GM21526 (cell line): ENCODE measurements at regions not wholly inside any gene's neighbourhood (a gene's known extent, or its start where the extent isn't known, plus 50 kb on each side); places are given as distances from the start of the nearest gene placed in this dataset.

Experiments
- ATAC-seq: cut with Tn5 transposase; IDR thresholded peaks from one replicate; pipeline ENCODE4 v1.9.1; 2021; ENCODE audit warnings: moderate library complexity; ENCODE audit not compliant: unreplicated experiment, low FRiP score

- ATAC-seq, result no peak
Measured at GRCh38 chr12:45585522-45586230, 143.8 kb upstream of the ARID2 start.

GRCh38 chr12:45586486-45586885 lies 143.0 kb upstream of the ARID2 start:
- no peak for ATAC-seq

DNA sequence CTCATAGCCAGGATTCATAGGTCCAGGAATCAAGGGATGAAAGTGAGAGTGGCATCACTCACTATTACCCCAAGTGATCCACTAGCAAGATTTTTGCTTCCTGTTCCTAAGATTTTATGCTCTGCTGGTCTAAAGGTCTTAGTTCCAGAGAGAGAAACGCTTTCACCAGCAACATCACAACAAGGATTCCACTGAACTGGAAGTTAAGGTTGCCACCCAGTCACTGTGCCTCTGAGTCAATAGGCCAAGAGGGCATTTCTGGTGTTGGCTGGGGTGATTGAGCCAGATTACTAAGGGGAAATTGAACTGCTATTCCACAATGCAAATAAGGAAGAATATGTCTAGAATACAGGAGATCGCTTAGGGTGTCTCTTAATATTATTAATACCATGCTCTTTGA lies 142.5 kb upstream of the ARID2 start:
- ATAC-seq, result no peak

GRCh38 chr12:45587877-45588533 lies 141.5 kb upstream of the ARID2 start:
- ATAC-seq, result no peak

GRCh38 chr12:45590646-45591045 lies 138.9 kb upstream of the ARID2 start:
- no peak for ATAC-seq

- no peak for ATAC-seq
Measured at GRCh38 chr12:45591635-45592034, 137.9 kb upstream of the ARID2 start.

- no peak for ATAC-seq
Measured at GRCh38 chr12:45596366-45596765, 133.1 kb upstream of the ARID2 start.

DNA sequence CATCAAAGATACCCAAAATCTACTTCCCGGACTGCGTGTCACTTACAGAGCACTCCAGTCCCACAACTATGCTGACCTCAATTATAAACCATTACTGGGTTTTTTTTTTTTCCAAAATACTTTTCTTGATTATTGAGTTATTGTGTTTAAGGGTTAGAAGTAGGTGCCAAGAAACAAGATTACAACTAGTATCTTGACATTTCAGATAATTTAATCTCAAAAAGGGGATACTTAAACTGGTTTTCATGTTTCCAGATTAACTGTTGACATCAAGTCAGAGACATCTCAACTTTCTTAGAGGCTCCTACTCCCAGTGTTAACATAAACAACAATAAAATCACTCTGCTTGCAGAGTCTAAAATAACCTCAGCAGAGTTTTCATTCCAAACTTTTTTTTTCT lies 131.2 kb upstream of the ARID2 start:
- no peak for ATAC-seq

DNA sequence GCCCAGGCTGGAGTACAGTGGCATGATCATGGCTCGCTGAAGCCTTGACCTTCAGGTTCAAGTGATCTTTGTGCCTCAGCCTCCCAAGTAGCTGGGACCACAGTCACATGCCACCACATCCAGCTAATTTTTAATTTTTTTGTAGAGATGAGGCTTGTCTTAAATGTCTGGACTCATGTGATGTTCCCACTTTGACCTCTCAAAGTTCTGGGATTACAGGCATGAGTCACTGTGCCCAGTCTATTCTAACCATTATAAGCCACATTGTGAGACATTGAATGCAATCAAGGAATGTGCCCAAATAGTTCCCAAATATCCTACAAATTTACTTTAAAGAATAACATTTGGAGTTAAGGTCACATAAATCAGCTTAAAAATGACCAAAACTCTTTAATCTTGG lies 130.7 kb upstream of the ARID2 start:
- no peak for ATAC-seq

DNA sequence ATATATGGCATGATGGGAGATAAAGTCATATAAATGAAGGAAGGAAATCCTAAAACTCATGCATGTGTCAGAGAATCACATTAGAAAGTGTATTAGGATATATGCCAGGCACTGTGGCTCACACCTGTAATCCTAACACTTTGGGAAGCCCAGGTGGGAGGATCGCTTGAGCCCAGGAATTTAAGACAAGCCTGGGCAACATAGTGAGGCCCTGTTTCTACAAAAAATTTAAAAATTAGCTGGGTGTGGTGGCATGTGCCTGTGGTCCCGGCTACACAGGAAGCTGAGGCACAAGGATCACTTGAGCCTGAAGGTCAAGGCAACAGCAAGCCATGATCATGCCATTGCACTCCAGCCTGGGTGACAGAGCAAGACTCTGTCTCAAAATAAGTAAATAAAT lies 130.3 kb upstream of the ARID2 start:
- ATAC-seq, result no peak

DNA sequence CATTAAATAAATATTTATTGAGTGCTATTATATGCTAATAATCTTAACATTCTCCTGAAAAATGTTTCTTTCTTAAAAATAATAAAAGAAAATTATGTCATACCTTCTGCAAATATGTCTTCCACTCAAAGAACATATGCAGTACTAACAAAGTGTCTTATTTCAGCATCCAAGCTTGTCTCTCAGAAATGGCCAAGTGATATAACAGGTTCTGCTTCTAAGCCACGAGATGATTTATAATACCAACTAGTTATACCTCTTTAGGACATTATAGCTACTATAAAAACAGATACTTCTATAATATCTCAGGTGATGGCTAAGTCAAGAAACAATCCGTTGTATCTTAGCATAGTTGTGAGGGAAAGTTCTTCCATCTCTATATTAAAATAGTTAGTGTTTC lies 128.1 kb upstream of the ARID2 start:
- ATAC-seq, result no peak

- no peak for ATAC-seq
Measured at GRCh38 chr12:45601888-45602287, 127.6 kb upstream of the ARID2 start.

DNA sequence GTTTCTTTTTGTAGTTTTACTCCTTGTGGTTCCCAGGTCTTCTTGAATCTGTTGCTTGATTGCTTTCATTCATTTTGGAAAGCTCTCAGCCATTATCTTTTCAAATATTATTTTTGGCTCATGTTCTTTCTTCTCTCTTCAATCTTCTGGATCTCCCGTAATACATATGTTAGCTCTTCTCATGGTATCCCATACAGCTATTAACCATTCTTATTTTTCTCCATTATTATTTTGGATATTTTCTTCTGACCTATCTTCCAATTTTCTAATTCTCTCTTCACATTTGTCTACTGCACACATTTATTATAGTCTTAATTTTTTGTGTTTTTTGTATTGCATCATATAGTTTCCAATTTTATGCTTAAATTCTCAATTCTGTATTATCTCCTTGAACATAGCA lies 123.9 kb upstream of the ARID2 start:
- ATAC-seq, result no peak

DNA sequence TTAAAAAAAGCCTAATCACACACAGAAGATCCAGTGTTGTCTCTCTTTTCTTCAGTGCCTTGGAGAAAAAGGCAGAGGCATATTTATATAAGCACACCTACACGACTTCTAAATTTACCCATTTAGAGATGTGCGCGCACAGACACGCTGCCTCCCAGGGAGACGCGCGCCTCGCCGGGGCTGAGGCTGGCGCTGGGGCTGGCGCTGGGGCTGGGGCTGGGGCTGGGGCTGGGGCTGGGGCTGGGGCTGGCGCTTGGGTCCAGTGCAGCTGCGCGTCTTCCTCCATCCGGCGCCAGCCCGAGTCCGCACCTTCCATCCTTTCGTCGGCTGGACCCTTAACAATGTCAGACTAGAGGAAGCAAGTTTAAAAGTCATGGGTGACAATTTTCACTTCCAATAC lies 118.4 kb upstream of the ARID2 start:
- no peak for ATAC-seq

DNA sequence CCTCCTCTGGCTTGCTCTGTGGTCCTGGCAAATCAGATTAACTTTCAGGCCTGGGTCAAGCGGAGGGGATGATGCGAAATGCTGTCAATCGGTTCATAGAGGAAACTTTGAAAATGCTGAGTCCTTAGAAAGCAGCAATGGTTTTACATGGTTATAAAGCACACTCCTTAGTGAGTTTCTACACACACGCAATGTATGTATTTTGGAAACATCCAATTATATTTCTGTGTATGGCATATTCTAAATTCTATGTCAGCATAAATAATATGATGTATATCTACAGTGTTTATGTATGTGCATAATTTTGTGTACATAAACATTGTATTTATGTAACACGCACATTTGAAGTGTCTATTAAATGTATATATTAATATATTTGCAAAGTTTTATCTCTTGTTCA lies 118.0 kb upstream of the ARID2 start:
- ATAC-seq, result no peak

DNA sequence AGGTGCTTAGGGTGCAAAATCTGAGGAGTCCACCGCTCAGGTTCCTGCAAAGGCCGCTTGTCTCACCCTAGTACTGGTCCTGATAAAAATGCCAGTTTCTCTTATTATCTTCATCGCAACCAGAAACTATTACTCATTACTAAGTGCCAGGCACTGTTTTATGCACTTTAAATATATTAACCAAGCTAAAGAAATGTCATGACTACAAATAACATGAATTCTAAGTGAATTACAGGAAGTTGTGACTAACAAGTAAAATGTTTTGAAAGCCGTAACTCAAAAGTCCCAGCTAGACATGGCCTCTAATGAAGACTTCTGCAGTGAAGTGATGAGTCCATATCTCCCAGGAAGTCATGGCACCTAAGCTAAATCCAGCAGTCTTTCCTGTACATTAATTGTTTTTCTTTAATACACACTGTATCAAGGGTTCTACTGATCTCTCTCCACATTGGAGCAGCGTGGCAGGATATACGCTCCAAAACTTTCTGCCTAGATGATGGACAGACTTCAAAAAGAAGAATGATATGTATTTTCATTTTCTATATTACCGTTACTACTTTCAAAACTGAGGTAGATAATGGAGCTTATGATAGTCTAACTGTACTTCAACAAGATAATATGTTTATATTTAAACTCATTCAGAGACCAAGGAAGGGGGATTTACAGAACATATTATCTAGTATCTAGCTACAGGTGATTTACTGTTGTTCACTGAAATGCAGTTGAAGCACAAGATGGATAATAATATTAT lies 117.3 kb upstream of the ARID2 start:
- no peak for ATAC-seq

DNA sequence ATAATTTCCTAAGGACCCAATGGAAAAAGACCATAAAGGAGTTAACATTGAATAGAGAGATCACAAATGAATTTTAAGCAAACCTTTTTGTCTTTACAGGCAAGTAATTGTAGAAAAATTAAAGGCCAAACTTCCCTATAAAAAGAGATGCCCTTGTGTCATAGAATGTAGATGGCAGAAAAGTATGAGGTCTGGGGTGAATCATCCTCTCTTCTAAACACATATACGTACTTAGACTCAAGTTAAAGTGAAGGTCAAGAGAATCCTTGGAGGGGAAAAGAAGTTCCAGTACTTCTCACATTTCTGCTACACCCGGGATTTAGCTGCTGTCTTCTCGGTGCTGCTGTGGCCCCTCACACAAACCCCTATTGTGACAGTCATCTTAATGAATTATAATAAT lies 116.2 kb upstream of the ARID2 start:
- no peak for ATAC-seq

DNA sequence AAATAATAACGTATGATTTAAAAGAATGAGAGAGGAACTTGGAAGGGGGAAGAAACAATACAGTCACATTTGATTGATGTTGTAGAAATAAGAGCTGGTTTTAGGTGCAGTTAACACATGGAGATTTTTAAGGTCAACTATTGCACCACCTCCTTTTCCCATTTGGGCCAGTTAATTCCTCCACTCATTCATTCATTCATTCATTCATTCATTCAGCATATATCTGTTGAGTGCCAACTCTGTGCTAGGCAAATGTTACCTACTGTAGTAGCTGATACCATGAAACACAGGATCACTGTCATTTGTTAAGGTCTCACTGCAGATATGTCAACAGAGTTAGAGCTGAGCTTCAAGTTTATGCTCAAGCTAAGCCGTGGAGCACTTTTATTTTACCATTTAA lies 115.7 kb upstream of the ARID2 start:
- ATAC-seq, result no peak

DNA sequence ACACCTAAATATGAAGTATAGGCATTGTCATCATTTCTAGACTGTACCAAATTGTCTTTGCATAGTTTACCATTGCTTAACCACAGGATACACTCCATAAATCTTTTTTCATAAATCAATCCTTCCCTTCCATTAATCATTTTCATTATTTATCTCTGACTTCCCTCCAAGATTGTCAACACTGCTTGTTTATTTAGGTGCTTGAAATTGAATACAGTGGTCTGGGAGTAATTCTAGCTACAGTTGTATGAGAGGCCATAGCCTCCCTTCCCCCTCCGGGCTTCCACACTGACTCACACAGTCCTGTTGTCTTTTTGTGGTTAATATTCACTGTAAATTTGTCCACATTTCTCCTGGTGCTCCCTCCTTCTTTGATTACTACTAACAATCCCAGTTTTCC lies 114.2 kb upstream of the ARID2 start:
- no peak for ATAC-seq

DNA sequence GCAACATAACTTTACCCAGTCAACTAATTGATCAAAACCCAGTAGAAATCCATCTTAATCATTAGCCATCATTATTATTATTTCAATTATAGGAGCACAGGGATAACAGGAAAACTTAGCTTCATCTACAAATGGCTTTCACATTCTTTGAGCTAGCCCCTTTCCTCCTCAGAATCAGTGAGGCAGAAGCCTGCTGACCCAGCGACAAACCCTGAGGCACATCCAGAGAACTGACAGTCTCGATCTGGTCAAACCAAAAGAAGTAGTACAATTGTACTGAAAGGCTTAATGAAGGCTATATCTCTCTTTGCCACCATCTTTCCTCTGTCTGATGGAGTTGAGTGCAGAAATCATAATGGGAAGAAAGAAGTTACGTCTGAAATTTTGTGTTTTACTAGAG lies 109.8 kb upstream of the ARID2 start:
- no peak for ATAC-seq

DNA sequence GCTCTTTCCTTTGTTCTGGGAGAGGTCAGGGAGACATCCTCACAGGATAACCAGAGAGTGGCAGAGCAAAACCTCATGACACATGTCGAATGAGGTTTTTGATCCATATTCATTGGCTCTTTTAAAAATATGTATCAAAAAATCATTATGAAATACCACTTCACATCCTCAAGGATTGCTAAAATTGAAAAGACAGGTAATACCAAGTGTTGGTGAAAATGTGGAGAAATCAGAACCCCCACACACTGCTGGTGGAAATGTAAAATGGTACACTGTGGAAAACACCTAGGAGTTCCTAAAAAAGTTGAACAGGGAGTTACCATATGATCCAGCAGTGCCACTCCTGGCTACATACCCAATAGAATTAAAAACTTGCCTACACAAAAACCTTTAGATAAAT lies 107.8 kb upstream of the ARID2 start:
- no peak for ATAC-seq
